H1 (cell line): ENCODE measurements at regions not wholly inside any gene's neighbourhood (a gene's known extent, or its start where the extent isn't known, plus 50 kb on each side); places are given as distances from the start of the nearest gene placed in this dataset.

ENCODE experiments used
- CBX8 ChIP-seq: fragments of 300-800, 300-1000 bp; sonication (generic); IDR thresholded peaks from 2 replicates; pipeline ENCODE4 v1.7.1; 2016; ENCODE audit warnings: low read depth, low read length, borderline replicate concordance
- EP300 ChIP-seq, 2 experiments: IDR thresholded peaks; 1 replicate in 1 of 2; 2 replicates in 1 of 2; pipeline ENCODE4 v1.6.1; 2011 to 2012; ENCODE audit warnings: low read depth in 2 of 2, low read length in 2 of 2, mild to moderate bottlenecking in 2 of 2, borderline replicate concordance in 1 of 2, inconsistent platforms in 1 of 2, moderate library complexity in 1 of 2
- TAF7 ChIP-seq: optimal IDR thresholded peaks from 2 replicates; pipeline ENCODE3; 2011; ENCODE audit warnings: low read depth, mild to moderate bottlenecking, inconsistent platforms, low read length, moderate library complexity, borderline replicate concordance
- TF ChIP-seq, protein P1 (sequence below): fragments of 300-600 bp; sonication (generic); IDR thresholded peaks from 2 replicates; pipeline ENCODE4 v1.7.1; 2012; ENCODE audit warnings: low read length, moderate library complexity, mild to moderate bottlenecking, inconsistent platforms; ENCODE audit not compliant: insufficient replicate concordance

DNA sequence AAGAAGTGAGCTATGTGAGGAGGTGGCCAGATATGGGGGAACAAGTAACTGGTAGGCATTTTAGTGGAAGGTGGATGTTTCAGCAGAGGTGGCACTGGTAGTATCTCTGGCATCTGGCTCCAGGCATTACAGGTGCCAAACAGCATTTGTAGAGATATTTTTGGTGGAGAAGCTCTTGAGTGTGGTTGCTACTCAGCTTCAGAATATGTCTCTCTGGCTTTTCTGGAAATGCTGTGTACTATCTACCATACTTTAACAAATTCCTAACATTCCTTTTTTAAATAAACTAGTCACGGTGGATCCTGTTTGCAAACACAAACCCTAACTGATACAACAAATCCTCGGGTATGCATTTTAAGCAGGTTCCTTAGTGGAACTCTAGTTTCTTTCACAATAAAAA lies 128.0 kb downstream of the BARX2 start (continued):
- TF ChIP-seq, protein P1, sequence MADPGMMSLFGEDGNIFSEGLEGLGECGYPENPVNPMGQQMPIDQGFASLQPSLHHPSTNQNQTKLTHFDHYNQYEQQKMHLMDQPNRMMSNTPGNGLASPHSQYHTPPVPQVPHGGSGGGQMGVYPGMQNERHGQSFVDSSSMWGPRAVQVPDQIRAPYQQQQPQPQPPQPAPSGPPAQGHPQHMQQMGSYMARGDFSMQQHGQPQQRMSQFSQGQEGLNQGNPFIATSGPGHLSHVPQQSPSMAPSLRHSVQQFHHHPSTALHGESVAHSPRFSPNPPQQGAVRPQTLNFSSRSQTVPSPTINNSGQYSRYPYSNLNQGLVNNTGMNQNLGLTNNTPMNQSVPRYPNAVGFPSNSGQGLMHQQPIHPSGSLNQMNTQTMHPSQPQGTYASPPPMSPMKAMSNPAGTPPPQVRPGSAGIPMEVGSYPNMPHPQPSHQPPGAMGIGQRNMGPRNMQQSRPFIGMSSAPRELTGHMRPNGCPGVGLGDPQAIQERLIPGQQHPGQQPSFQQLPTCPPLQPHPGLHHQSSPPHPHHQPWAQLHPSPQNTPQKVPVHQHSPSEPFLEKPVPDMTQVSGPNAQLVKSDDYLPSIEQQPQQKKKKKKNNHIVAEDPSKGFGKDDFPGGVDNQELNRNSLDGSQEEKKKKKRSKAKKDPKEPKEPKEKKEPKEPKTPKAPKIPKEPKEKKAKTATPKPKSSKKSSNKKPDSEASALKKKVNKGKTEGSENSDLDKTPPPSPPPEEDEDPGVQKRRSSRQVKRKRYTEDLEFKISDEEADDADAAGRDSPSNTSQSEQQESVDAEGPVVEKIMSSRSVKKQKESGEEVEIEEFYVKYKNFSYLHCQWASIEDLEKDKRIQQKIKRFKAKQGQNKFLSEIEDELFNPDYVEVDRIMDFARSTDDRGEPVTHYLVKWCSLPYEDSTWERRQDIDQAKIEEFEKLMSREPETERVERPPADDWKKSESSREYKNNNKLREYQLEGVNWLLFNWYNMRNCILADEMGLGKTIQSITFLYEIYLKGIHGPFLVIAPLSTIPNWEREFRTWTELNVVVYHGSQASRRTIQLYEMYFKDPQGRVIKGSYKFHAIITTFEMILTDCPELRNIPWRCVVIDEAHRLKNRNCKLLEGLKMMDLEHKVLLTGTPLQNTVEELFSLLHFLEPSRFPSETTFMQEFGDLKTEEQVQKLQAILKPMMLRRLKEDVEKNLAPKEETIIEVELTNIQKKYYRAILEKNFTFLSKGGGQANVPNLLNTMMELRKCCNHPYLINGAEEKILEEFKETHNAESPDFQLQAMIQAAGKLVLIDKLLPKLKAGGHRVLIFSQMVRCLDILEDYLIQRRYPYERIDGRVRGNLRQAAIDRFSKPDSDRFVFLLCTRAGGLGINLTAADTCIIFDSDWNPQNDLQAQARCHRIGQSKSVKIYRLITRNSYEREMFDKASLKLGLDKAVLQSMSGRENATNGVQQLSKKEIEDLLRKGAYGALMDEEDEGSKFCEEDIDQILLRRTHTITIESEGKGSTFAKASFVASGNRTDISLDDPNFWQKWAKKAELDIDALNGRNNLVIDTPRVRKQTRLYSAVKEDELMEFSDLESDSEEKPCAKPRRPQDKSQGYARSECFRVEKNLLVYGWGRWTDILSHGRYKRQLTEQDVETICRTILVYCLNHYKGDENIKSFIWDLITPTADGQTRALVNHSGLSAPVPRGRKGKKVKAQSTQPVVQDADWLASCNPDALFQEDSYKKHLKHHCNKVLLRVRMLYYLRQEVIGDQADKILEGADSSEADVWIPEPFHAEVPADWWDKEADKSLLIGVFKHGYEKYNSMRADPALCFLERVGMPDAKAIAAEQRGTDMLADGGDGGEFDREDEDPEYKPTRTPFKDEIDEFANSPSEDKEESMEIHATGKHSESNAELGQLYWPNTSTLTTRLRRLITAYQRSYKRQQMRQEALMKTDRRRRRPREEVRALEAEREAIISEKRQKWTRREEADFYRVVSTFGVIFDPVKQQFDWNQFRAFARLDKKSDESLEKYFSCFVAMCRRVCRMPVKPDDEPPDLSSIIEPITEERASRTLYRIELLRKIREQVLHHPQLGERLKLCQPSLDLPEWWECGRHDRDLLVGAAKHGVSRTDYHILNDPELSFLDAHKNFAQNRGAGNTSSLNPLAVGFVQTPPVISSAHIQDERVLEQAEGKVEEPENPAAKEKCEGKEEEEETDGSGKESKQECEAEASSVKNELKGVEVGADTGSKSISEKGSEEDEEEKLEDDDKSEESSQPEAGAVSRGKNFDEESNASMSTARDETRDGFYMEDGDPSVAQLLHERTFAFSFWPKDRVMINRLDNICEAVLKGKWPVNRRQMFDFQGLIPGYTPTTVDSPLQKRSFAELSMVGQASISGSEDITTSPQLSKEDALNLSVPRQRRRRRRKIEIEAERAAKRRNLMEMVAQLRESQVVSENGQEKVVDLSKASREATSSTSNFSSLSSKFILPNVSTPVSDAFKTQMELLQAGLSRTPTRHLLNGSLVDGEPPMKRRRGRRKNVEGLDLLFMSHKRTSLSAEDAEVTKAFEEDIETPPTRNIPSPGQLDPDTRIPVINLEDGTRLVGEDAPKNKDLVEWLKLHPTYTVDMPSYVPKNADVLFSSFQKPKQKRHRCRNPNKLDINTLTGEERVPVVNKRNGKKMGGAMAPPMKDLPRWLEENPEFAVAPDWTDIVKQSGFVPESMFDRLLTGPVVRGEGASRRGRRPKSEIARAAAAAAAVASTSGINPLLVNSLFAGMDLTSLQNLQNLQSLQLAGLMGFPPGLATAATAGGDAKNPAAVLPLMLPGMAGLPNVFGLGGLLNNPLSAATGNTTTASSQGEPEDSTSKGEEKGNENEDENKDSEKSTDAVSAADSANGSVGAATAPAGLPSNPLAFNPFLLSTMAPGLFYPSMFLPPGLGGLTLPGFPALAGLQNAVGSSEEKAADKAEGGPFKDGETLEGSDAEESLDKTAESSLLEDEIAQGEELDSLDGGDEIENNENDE = no peak
- no peak for TF ChIP-seq CBX8
- no peak for TF ChIP-seq TAF7
- TF ChIP-seq EP300 (IDR thresholded peaks at IDR 0.05; ENCODE audit: borderline replicate concordance in 1 of 2, low read depth in 2 of 2, low read length in 2 of 2) = no peak
